Gastrocnemius medialis (tissue), 4 donors: ENCODE measurements at regions not wholly inside any gene's neighbourhood (a gene's known extent, or its start where the extent isn't known, plus 50 kb on each side); places are given as distances from the start of the nearest gene placed in this dataset.

ENCODE experiments used
- ATAC-seq, 2 donors: fragments of 150-250 bp; one replicate each; pipeline ENCODE4 v1.9.1; 2016
- DNase-seq, 2 donors: peaks; one replicate each; pipeline ENCODE4 v3.0.0-alpha.2; 2019
- H3K27ac ChIP-seq, 4 donors: fragments of 200-600 bp; sonication (generic); 1 replicate in 1 of 4; 2 replicates in 3 of 4; pipeline ENCODE4 v1.5.1; 2016 to 2018; ENCODE audit warnings: mild to moderate bottlenecking in 2 of 4, moderate library complexity in 1 of 4
- H3K27me3 ChIP-seq, 3 donors: fragments of 200-600 bp; sonication (generic) in 2 of 3; 1 replicate in 1 of 3; 2 replicates in 2 of 3; pipeline versions ENCODE4 v1.5.1 to v1.6.0; 2016 to 2019; ENCODE audit warnings: mild to moderate bottlenecking in 1 of 3, moderate library complexity in 1 of 3
- H3K36me3 ChIP-seq, 2 donors: fragments of 200-600 bp; sonication (generic) in 1 of 2; one replicate each; pipeline ENCODE4 v1.5.1; 2017 to 2018
- H3K4me1 ChIP-seq, 2 donors: fragments of 200-600 bp; sonication (generic) in 1 of 2; one replicate each; pipeline ENCODE4 v1.5.1; 2016 to 2017; ENCODE audit warnings: mild to moderate bottlenecking in 2 of 2
- H3K4me3 ChIP-seq, 4 donors: fragments of 200-600 bp; sonication (generic) in 3 of 4; 1 replicate in 1 of 4; 2 replicates in 3 of 4; pipeline ENCODE4 v1.5.1; 2016 to 2019; ENCODE audit warnings: mild to moderate bottlenecking in 2 of 4
- H3K9me3 ChIP-seq, 3 donors: fragments of 200-600 bp; sonication (generic) in 2 of 3; 1 replicate in 1 of 3; 2 replicates in 2 of 3; pipeline ENCODE4 v1.5.1; 2016 to 2019
- CTCF ChIP-seq, 5 experiments: fragments of 450-650 bp in 3 of 5; fragments of 200-600 bp in 2 of 5; sonication (generic) in 2 of 5; IDR thresholded peaks in 4 of 5; conservative IDR thresholded peaks in 1 of 5; 1 replicate in 4 of 5; 2 replicates in 1 of 5; pipeline ENCODE4 v1.5.1; 2016 to 2019; ENCODE audit warnings: antibody characterized with exemption in 5 of 5, mild to moderate bottlenecking in 3 of 5, moderate library complexity in 3 of 5
- POLR2A ChIP-seq, 2 donors: fragments of 450-650 bp; IDR thresholded peaks; one replicate each; pipeline ENCODE4 v1.6.1; 2017; ENCODE audit warnings: antibody characterized with exemption in 2 of 2, mild to moderate bottlenecking in 2 of 2, moderate library complexity in 2 of 2
- in situ Hi-C, 4 donors: fragments of 200-750 bp; cut with MboI; loops; one replicate each; pipeline versions ENCODE4 v1.15.0 to v1.8.0; 2017; ENCODE audit warnings: low sequenced_read_pairs in 4 of 4
- intact Hi-C: fragments of 100-400 bp; cut with DNase I; formaldehyde crosslinking; loops from one replicate; pipeline ENCODE4 v1.15.1; 2023; ENCODE audit warnings: low total_unique reads

- ATAC-seq: no peak
- Histone ChIP-seq H3K27ac (peak overlapping the region in 1 of 4 donors; percentile 8), H3K9me3 (no peaks in the 10 kb centered on the region), H3K4me3 (no peak overlapping the region), H3K4me1 (peaks cover 6 to 9% of the 10 kb centered on the region in 2 donors), H3K27me3 (no peaks in the 10 kb centered on the region), H3K36me3 (no peaks in the 10 kb centered on the region)
- DNase-seq: no peak
- in situ Hi-C loops (no loop called here), intact Hi-C loops (no loop called here)
- TF ChIP-seq POLR2A (IDR thresholded peaks at IDR 0.05) (no peak), CTCF (IDR thresholded peaks at IDR 0.05 in 4 of 5, conservative IDR thresholded peaks at IDR 0.05 in 1 of 5) (no peak)
Observed at GRCh38 chr5:112685386-112685785, 52.3 kb upstream of the APC start.

GRCh38 chr5:112685931-112686330 lies 51.8 kb upstream of the APC start:
- intact Hi-C loops (no loop called here), in situ Hi-C loops (no loop called here)
- DNase-seq: no peak
- H3K4me1 ChIP-seq: peaks cover 6 to 9% of the 10 kb centered on the region in 2 donors
- H3K9me3 ChIP-seq: no peaks in the 10 kb centered on the region
- no peak for TF ChIP-seq POLR2A (IDR thresholded peaks at IDR 0.05)
- TF ChIP-seq CTCF (IDR thresholded peaks at IDR 0.05 in 4 of 5, conservative IDR thresholded peaks at IDR 0.05 in 1 of 5): no peak
- no peaks in the 10 kb centered on the region for H3K36me3 ChIP-seq
- ATAC-seq: no peak
- no peak overlapping the region for H3K27ac ChIP-seq
- H3K4me3 ChIP-seq: no peak overlapping the region
- no peaks in the 10 kb centered on the region for H3K27me3 ChIP-seq

- intact Hi-C loops: no loop called here
- in situ Hi-C loops: no loop called here
Observed at GRCh38 chr5:112686675-112687074, 51.0 kb upstream of the APC start.

GRCh38 chr5:112687306-112687705 lies 50.4 kb upstream of the APC start:
- Histone ChIP-seq H3K9me3 (no peaks in the 10 kb centered on the region), H3K4me1 (peaks cover 6 to 9% of the 10 kb centered on the region in 2 donors), H3K36me3 (no peaks in the 10 kb centered on the region), H3K4me3 (no peak overlapping the region), H3K27ac (no peak overlapping the region), H3K27me3 (no peaks in the 10 kb centered on the region)
- in situ Hi-C loops: no loop called here
- DNase-seq (no peak), ATAC-seq (no peak)
- intact Hi-C loops: no loop called here
- TF ChIP-seq POLR2A (IDR thresholded peaks at IDR 0.05) (no peak), CTCF (IDR thresholded peaks at IDR 0.05 in 4 of 5, conservative IDR thresholded peaks at IDR 0.05 in 1 of 5) (no peak)

More at GRCh38 chr5:112686675-112687074, 51.0 kb upstream of the APC start:
- DNase-seq (no peak), ATAC-seq (no peak)
- TF ChIP-seq POLR2A (IDR thresholded peaks at IDR 0.05) (no peak), CTCF (IDR thresholded peaks at IDR 0.05 in 4 of 5, conservative IDR thresholded peaks at IDR 0.05 in 1 of 5) (no peak)
- Histone ChIP-seq H3K4me1 (peaks cover 6 to 9% of the 10 kb centered on the region in 2 donors), H3K36me3 (no peaks in the 10 kb centered on the region), H3K27ac (no peak overlapping the region), H3K9me3 (no peaks in the 10 kb centered on the region), H3K4me3 (no peak overlapping the region), H3K27me3 (no peaks in the 10 kb centered on the region)
